Loucy (cell line): ENCODE measurements at regions not wholly inside any gene's neighbourhood (a gene's known extent, or its start where the extent isn't known, plus 50 kb on each side); places are given as distances from the start of the nearest gene placed in this dataset.

Experiments used
- CTCF ChIP-seq: fragments of 200-600 bp; sonication (generic); conservative IDR thresholded peaks from 2 replicates; pipeline ENCODE4 v1.5.1; 2014; ENCODE audit warnings: mild to moderate bottlenecking, antibody characterized with exemption, low read length
- EZH2phosphoT487 ChIP-seq: fragments of 200-600 bp; IDR thresholded peaks from 2 replicates; pipeline ENCODE4 v1.6.1; 2018; ENCODE audit warnings: antibody characterized with exemption, mild to moderate bottlenecking, moderate library complexity, borderline replicate concordance

GRCh38 chr6:144651234-144651633 lies 366.1 kb downstream of the UTRN start:
- TF ChIP-seq CTCF: no peak
- no peak for TF ChIP-seq EZH2phosphoT487
